ENCODE measurements at regions not wholly inside any gene's neighbourhood (a gene's known extent, or its start where the extent isn't known, plus 50 kb on each side); places are given as distances from the start of the nearest gene placed in this dataset.

GRCh38 chr10:36882781-36883180 lies 242.6 kb upstream of the ANKRD30A start:
- TF ChIP-seq RNF2 (IDR thresholded peaks at IDR 0.05; ENCODE audit: borderline replicate concordance, low read depth, low read length, missing control alignments, poor library complexity, severe bottlenecking) (no peak), MAFK (IDR thresholded peaks at IDR 0.05; ENCODE audit: low read depth, low read length) (no peak), BRCA1 (IDR thresholded peaks at IDR 0.05; ENCODE audit: low read depth, low read length) (no peak), KDM1A (IDR thresholded peaks at IDR 0.05; ENCODE audit: borderline replicate concordance, low read length) (no peak), EZH2 (IDR thresholded peaks at IDR 0.05; ENCODE audit: low read depth, low read length, severe bottlenecking) (no peak)
